GM12873 (cell line): ENCODE measurements at regions not wholly inside any gene's neighbourhood (a gene's known extent, or its start where the extent isn't known, plus 50 kb on each side); places are given as distances from the start of the nearest gene placed in this dataset.
A peak's percentile ranks its signal among the peaks of the same experiment; 100 is the strongest.

Experiments used
- CTCF ChIP-seq: IDR thresholded peaks from 2 replicates; pipeline ENCODE4 v1.5.1; 2012; ENCODE audit warnings: low read depth, mild to moderate bottlenecking, moderate library complexity, low read length, control low read depth; ENCODE audit not compliant: insufficient read depth; ENCODE audit errors: missing control alignments

DNA sequence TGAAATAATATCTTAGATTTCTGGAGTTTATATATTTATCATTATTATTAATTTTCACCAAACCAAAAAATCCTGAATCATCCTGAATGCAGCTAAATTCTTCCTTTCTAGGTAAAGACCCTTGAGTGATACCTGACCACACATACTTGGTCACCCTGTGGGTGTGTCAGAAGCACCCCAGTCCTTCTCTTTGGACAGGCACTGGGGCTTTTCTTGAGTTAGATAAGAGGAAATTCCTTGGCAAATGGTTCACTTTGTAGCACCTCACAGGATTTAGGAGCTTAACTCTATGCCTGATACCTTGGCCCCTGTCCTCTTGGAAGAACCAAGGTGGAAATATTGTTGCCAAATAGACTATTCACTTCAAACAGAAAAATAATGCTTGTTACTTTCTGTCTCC, 69.6 kb upstream of the PNPLA4 start:
- TF ChIP-seq CTCF: no peak

DNA sequence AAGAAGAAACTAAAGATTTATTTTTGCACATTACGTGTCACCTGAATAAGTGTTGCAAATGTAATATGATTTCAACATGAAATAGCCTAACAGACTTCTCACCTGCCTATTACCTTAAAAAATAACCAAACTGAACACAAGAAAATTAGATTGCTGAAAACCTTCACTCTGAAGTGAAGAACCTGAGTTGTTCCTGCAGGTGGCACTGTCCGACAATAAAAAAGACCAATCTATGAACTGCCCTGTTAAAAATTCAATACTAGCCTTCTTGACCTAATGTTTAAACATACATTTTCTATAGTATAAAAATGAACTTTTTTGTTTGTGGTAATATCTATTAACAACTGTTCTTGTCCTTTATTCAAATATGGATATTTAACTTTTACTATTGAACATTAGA, 69.2 kb upstream of the PNPLA4 start:
- TF ChIP-seq CTCF: peak; percentile 50

DNA sequence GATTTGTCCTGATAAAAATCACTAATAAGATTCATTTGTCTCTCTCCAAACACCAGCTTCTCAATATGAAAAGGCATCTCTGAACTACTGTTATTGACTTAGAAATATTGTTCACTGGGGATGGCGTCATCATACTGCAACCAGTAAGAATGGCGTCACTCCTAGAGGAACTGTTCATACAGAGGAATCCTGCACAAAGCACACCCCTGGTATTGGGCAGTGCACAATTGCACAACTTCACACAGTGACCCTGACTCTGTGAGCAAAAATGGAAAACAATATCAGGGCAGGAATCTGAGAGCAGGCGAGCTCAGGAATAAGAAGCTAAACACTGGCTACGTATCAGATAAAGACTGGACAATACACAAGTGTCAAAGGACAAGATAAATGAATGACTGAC, 66.7 kb upstream of the PNPLA4 start:
- no peak for TF ChIP-seq CTCF

DNA sequence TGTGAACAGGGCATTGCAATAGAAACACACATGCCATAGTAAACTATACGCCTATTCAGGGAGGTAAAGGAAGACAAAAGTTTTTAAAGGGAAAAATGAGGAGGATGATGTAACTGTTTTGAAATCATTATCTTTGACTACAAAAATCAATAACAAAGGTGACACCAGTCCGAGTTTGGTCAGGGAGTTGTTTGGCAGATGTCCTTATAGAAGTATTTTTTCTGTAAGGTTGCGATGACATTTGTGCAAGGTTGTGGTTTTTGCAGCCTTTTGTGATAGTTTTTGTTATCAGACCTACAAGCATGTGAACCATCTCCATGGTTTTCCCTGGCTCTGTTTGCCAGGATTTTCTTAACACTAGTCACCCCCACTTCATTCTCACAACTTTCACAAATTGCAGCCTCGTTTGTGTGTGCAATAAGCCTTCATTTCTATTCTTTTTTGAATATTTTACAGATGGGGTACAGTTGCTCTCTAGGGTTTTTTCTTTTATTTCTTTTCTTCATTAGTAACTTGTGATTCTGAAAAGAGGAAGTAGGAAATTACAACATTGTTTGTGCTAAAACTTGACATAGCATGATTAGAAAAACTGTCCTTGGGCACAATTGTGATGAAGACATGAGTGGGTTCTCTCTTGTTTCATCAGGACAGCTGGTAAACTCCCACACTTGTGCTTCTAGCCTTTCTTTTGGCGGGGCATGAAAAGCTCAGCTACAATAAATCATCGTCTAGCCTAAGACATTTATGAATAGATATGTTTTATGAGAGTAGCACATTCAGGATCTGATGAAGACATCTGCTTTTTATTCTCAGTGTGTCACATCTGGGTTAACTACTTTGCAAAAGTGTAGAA, 60.2 kb upstream of the PNPLA4 start:
- TF ChIP-seq CTCF: no peak

GRCh38 chrX:7985568-7985967, 58.4 kb upstream of the PNPLA4 start:
- no peak for TF ChIP-seq CTCF

- no peak for TF ChIP-seq CTCF
These were observed 56.4 kb upstream of the PNPLA4 start for GRCh38 chrX:7983581-7983980.
